ENCODE measurements at regions not wholly inside any gene's neighbourhood (a gene's known extent, or its start where the extent isn't known, plus 50 kb on each side); places are given as distances from the start of the nearest gene placed in this dataset.
"Not testable (repeated sequence)": the region's sequence is repeated elsewhere in the genome, so short reads cannot be mapped to it uniquely, and the experiment has no call there.

- H3K4me1 ChIP-seq (ENCODE audit: insufficient read depth, low read length, poor library complexity, severe bottlenecking); H3K27me3 ChIP-seq (replicated peaks; ENCODE audit: insufficient read depth, low read depth, low read length, poor library complexity); POLR2A ChIA-PET (ENCODE audit: low non-redundant PET); H3K4me3 ChIP-seq (ENCODE audit: low read depth, low read length, poor library complexity, severe bottlenecking); intact Hi-C loops (cut with micrococcal nuclease; ENCODE audit: unreplicated experiment); H3K36me3 ChIP-seq (ENCODE audit: insufficient read depth, low read length, poor library complexity, severe bottlenecking); H3K27ac ChIP-seq (ENCODE audit: low read depth, low read length, poor library complexity, severe bottlenecking); BruUV-seq (replicated peaks); CTCF ChIA-PET; DNase-seq (ENCODE audit: low spot score); H3K9me3 ChIP-seq (ENCODE audit: low read depth, low read length, poor library complexity, severe bottlenecking): not testable (repeated sequence)
These were observed 155.3 kb downstream of the TMEM121 start for GRCh38 chr14:105681606-105682185.

- BruUV-seq (replicated peaks); CTCF ChIA-PET; POLR2A ChIA-PET (ENCODE audit: low non-redundant PET); H3K9me3 ChIP-seq (ENCODE audit: low read depth, low read length, poor library complexity, severe bottlenecking); H3K4me1 ChIP-seq (ENCODE audit: insufficient read depth, low read length, poor library complexity, severe bottlenecking); H3K36me3 ChIP-seq (ENCODE audit: insufficient read depth, low read length, poor library complexity, severe bottlenecking); DNase-seq (ENCODE audit: low spot score); H3K27ac ChIP-seq (ENCODE audit: low read depth, low read length, poor library complexity, severe bottlenecking); H3K27me3 ChIP-seq (replicated peaks; ENCODE audit: insufficient read depth, low read depth, low read length, poor library complexity); intact Hi-C loops (cut with micrococcal nuclease; ENCODE audit: unreplicated experiment); H3K4me3 ChIP-seq (ENCODE audit: low read depth, low read length, poor library complexity, severe bottlenecking): not testable (repeated sequence)
These were observed 156.1 kb downstream of the TMEM121 start for GRCh38 chr14:105682442-105682841.

DNA sequence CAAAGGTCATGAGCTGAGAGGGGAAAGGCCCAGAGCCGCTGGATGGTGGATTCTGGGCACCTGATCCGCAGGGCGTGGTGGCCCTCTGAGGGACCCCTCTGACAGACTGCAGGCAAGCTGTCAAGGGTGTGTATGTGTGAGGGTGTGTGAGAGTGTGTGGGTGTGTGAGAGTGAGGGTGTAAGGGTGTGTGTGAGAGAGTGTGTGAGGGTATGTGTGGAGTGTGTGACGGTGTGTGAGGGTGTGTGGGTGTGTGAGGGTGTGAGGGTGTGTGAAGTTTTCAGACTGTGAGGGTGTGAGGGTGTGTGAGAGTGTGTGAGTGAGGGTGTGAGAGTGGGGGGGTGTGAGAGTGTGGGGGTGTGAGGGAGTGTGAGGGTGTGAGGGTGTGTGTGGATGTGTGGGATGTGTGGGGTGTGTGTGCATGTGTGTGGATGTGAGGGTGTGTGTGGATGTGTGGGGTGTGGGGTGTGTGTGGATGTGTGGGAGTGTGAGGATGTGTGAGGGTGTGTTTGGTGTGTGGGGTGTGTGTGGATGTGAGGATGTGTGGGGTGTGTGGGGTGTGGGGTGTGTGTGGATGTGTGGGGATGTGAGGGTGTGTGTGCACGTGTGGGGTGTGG lies 156.7 kb downstream of the TMEM121 start:
- no peak for TF ChIP-seq EZH2 (IDR thresholded peaks at IDR 0.05; ENCODE audit: borderline replicate concordance, low read depth, low read length, poor library complexity, severe bottlenecking)
- CTCF ChIA-PET, result no interaction called here

GRCh38 chr14:105684056-105684455 lies 157.7 kb downstream of the TMEM121 start:
- H3K9me3 ChIP-seq (ENCODE audit: low read depth, low read length, poor library complexity, severe bottlenecking); H3K27ac ChIP-seq (ENCODE audit: low read depth, low read length, poor library complexity, severe bottlenecking); H3K27me3 ChIP-seq (replicated peaks; ENCODE audit: insufficient read depth, low read depth, low read length, poor library complexity); H3K36me3 ChIP-seq (ENCODE audit: insufficient read depth, low read length, poor library complexity, severe bottlenecking); CTCF ChIA-PET; H3K4me1 ChIP-seq (ENCODE audit: insufficient read depth, low read length, poor library complexity, severe bottlenecking); H3K4me3 ChIP-seq (ENCODE audit: low read depth, low read length, poor library complexity, severe bottlenecking); intact Hi-C loops (cut with micrococcal nuclease; ENCODE audit: unreplicated experiment); BruUV-seq (replicated peaks); POLR2A ChIA-PET (ENCODE audit: low non-redundant PET); DNase-seq (ENCODE audit: low spot score): not testable (repeated sequence)

More for the DNA sequence above, 156.7 kb downstream of the TMEM121 start:
- DNase-seq (ENCODE audit: low spot score), result no peak
- intact Hi-C loops (cut with micrococcal nuclease; ENCODE audit: unreplicated experiment), result no loop called here
- BruUV-seq (replicated peaks), result no TSS peak
- H3K4me3 ChIP-seq (ENCODE audit: low read depth, low read length, poor library complexity, severe bottlenecking), result no peak overlapping the region
- no peak overlapping the region for H3K27ac ChIP-seq (ENCODE audit: low read depth, low read length, poor library complexity, severe bottlenecking)
- no peaks in the 10 kb centered on the region for H3K9me3 ChIP-seq (ENCODE audit: low read depth, low read length, poor library complexity, severe bottlenecking)
- H3K4me1 ChIP-seq (ENCODE audit: insufficient read depth, low read length, poor library complexity, severe bottlenecking), result no peaks in the 10 kb centered on the region
- H3K27me3 ChIP-seq (replicated peaks; ENCODE audit: insufficient read depth, low read depth, low read length, poor library complexity), result no peaks in the 10 kb centered on the region
- H3K36me3 ChIP-seq (ENCODE audit: insufficient read depth, low read length, poor library complexity, severe bottlenecking), result no peaks in the 10 kb centered on the region
- POLR2A ChIA-PET (ENCODE audit: low non-redundant PET), result no interaction called here

DNA sequence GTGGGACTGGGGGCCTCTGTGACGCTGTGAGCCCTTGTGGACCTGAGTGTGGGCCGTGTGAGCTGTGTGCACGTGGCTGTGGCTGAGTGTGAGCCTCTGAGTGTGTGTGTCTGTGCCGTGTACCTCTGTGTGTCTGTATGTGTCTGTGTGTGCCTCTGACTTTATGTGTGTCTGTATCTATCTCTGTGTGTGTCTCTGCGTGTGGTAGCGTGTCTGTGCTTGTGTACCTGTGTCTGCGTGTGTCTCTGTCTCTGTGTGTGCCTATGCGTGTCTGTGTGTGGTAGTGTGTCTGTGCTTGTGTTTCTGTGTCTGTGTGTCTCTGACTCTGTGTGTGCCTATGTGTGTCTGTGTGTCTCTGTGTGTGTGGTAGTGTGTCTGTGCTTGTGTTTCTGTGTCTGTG lies 158.2 kb downstream of the TMEM121 start:
- H3K9me3 ChIP-seq (ENCODE audit: low read depth, low read length, poor library complexity, severe bottlenecking); BruUV-seq (replicated peaks); H3K4me3 ChIP-seq (ENCODE audit: low read depth, low read length, poor library complexity, severe bottlenecking); CTCF ChIA-PET; H3K4me1 ChIP-seq (ENCODE audit: insufficient read depth, low read length, poor library complexity, severe bottlenecking); H3K27ac ChIP-seq (ENCODE audit: low read depth, low read length, poor library complexity, severe bottlenecking); intact Hi-C loops (cut with micrococcal nuclease; ENCODE audit: unreplicated experiment); H3K27me3 ChIP-seq (replicated peaks; ENCODE audit: insufficient read depth, low read depth, low read length, poor library complexity); POLR2A ChIA-PET (ENCODE audit: low non-redundant PET); DNase-seq (ENCODE audit: low spot score); H3K36me3 ChIP-seq (ENCODE audit: insufficient read depth, low read length, poor library complexity, severe bottlenecking): not testable (repeated sequence)
